HL-60 (cell line): ENCODE measurements at regions not wholly inside any gene's neighbourhood (a gene's known extent, or its start where the extent isn't known, plus 50 kb on each side); places are given as distances from the start of the nearest gene placed in this dataset.

ENCODE experiments used
- CTCF ChIP-seq: IDR thresholded peaks from one replicate; pipeline ENCODE4 v1.5.1; 2011; ENCODE audit warnings: low read length, control low read depth, inconsistent platforms; ENCODE audit not compliant: insufficient read depth
- POLR2AphosphoS5 ChIP-seq: IDR thresholded peaks from 2 replicates; pipeline ENCODE4 v1.6.1; 2012; ENCODE audit warnings: low read depth

- TF ChIP-seq CTCF (no peak), POLR2AphosphoS5 (no peak)
Measured at GRCh38 chr16:87171723-87172122, 145.5 kb downstream of the C16orf95 start.
